ENCODE measurements at regions not wholly inside any gene's neighbourhood (a gene's known extent, or its start where the extent isn't known, plus 50 kb on each side); places are given as distances from the start of the nearest gene placed in this dataset.

DNA sequence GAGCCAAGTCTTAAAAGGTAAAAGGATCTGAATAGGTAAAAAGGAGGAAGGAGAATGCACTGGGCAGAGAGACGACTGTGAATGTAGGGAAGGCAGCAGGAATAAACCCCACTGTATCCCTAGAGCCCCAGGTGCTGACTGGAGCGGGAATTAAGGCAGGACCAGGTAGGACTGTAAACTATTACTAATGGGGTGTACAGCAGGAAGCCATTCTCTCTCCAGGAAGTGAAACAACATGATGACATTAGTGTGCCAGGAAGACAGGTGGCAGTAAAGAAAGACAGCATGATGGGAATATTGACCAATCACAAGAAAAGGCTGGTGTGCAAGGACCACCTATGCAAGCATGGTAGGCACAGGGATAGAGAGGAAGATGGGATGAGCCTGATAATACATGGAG is 433.0 kb downstream of the DNAH5 start:
- no peak for FAIRE-seq
- TF ChIP-seq, protein P1, sequence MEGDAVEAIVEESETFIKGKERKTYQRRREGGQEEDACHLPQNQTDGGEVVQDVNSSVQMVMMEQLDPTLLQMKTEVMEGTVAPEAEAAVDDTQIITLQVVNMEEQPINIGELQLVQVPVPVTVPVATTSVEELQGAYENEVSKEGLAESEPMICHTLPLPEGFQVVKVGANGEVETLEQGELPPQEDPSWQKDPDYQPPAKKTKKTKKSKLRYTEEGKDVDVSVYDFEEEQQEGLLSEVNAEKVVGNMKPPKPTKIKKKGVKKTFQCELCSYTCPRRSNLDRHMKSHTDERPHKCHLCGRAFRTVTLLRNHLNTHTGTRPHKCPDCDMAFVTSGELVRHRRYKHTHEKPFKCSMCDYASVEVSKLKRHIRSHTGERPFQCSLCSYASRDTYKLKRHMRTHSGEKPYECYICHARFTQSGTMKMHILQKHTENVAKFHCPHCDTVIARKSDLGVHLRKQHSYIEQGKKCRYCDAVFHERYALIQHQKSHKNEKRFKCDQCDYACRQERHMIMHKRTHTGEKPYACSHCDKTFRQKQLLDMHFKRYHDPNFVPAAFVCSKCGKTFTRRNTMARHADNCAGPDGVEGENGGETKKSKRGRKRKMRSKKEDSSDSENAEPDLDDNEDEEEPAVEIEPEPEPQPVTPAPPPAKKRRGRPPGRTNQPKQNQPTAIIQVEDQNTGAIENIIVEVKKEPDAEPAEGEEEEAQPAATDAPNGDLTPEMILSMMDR (IDR thresholded peaks at IDR 0.05; ENCODE audit: insufficient read depth, missing control alignments): no peak
- DNase-seq (ENCODE audit: insufficient read length, low spot score): no peak

DNA sequence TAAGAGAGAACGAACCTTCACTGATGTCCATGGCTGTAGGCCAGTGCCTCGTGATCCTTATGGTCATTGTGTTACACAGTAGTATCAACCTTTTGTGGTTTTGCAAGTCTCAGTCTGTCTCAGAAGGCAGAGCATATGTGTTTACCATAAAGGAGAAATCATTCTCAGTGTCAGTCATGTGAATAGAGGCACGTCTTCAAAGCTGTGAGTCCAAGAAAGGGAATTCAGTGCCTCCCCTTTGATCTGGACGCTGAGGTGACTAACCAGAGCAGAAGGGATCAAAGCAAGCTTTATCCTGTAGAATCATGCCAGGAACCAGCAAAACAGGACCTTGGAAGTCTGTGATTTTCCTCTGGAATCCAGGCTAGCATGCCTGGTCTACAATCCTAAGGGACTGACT is 433.9 kb downstream of the DNAH5 start:
- TF ChIP-seq, protein P1 (IDR thresholded peaks at IDR 0.05; ENCODE audit: insufficient read depth, missing control alignments): no peak
- FAIRE-seq (no peak), DNase-seq (ENCODE audit: insufficient read length, low spot score) (no peak)

DNA sequence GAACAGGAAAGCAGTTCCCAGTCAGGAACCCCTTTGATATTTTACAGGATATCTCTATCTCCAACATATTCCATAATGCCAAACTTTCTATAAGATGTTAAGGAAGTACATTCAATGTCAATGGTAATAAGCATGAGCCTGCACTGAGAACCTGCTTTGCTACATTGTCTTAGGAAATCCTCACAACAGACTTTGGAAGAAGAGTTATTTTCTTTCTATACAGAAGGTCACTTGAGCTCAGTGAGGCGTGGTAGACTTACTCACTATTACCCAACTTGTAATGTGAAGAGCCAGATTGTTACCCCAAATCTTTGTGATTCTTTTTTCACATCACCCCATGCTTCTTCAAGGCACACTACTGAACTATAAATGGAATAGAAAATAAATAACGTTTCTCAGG is 435.9 kb downstream of the DNAH5 start:
- no peak for DNase-seq (ENCODE audit: insufficient read length, low spot score)
- TF ChIP-seq, protein P1 (IDR thresholded peaks at IDR 0.05; ENCODE audit: insufficient read depth, missing control alignments): no peak
- no peak for FAIRE-seq

DNA sequence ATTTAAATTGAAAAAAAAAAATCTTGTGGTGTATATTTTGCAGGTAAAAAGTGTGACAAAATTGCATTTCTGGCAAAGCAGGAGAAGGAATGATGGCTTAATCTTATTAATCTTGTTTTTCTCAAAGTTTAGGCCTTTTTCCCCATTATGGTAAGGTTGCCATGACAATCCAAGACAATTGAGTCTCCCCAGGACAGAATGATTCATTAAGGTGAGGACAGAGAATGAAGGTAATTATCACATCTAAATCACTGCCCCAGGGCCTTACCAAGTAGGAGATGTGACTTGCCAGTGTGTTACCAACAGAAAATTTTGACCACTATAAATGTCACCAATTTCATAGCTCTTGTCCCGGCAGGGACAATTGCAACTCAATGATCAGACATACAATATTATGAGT is 439.2 kb downstream of the DNAH5 start:
- TF ChIP-seq, protein P1 (IDR thresholded peaks at IDR 0.05; ENCODE audit: insufficient read depth, missing control alignments): no peak
- DNase-seq (ENCODE audit: insufficient read length, low spot score): no peak
- FAIRE-seq: no peak

DNA sequence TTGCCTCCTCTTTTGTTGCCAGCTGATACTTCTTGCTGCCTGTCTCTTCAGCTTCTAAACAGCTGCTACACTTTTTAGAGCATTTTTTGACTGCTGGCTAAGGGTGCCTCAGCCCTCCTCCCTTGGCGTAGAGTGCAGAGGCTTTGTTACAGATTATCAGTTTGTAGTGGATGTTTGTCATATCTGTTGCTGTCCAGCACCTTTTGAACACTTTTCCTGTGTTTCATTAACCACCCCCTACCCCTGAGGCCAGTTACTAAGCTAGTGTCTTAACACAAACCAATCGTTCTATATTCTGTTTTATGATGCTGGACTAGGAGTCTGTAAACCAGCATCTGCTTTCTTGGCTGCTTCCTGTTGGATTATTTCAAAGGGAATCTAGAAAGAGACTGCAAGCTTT is 441.5 kb downstream of the DNAH5 start:
- TF ChIP-seq, protein P1 (IDR thresholded peaks at IDR 0.05; ENCODE audit: insufficient read depth, missing control alignments): no peak
- FAIRE-seq: no peak

DNA sequence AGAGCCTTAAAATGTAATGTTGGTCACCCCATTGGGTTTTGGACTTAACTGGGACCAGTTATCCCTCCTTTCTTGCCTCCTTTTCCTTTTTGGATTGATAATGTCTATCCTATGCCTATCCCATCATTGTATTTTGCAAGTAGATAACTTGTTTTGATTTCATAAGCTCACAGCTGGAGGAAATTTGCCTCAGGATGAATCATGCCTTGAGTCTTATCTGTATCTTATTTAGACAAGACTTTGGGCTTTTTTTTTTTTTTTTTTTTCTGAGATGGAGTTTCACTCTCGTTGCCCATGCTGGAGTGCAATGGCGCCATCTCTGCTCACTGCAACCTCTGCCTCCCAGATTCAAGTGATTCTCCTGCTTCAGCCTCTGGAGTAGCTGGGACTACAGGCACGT is 443.3 kb downstream of the DNAH5 start:
- FAIRE-seq (no peak), DNase-seq (ENCODE audit: insufficient read length, low spot score) (no peak)
- TF ChIP-seq, protein P1 (IDR thresholded peaks at IDR 0.05; ENCODE audit: insufficient read depth, missing control alignments): no peak

More for the DNA sequence above, 441.5 kb downstream of the DNAH5 start:
- DNase-seq (ENCODE audit: insufficient read length, low spot score): no peak

DNA sequence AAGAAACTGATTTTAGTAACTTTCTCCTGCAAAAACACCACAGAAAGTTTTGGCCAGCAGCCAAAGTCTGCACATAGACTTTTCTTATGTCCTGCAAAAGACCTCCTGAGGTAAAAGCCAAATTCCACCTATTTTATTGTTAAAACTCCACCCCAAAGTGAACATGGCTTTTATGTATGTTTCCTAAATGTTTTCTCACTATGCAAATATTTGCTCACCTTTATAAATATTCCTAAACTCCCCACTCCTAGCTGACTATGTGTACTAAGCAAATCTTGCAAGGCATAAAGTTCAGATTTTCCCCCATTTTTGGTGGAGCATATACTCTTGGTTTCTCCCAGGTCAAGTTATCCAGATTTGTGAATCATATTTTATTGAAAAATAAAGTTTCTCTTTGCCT is 446.2 kb downstream of the DNAH5 start:
- FAIRE-seq (no peak), DNase-seq (ENCODE audit: insufficient read length, low spot score) (no peak)
- TF ChIP-seq, protein P1 (IDR thresholded peaks at IDR 0.05; ENCODE audit: insufficient read depth, missing control alignments): no peak
